ENCODE measurements at regions not wholly inside any gene's neighbourhood (a gene's known extent, or its start where the extent isn't known, plus 50 kb on each side); places are given as distances from the start of the nearest gene placed in this dataset.
A peak's percentile ranks its signal among the peaks of the same experiment; 100 is the strongest.

DNA sequence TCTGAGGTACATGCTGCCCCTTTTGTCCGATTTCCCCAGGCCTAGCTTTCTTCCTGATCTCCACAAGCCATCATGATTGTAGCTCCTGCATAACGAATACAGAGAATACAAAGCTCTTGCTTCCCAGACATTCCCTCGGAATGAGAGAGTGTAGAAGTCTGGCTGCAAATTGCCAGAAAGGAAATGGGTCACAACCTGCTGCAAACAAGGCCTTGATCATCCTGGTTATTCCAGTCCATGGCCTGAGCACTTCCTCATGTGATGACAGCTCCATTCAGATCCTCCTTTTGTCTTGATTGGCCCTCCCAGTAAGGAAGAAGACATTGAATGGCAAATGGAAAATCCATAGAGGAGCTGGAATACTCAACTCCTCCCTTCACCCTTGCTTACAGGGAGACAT, 136.0 kb upstream of the ADRA1B start:
- H3K27ac ChIP-seq, result peak overlapping the region; percentile 88 to 95
- TF ChIP-seq, protein P1, sequence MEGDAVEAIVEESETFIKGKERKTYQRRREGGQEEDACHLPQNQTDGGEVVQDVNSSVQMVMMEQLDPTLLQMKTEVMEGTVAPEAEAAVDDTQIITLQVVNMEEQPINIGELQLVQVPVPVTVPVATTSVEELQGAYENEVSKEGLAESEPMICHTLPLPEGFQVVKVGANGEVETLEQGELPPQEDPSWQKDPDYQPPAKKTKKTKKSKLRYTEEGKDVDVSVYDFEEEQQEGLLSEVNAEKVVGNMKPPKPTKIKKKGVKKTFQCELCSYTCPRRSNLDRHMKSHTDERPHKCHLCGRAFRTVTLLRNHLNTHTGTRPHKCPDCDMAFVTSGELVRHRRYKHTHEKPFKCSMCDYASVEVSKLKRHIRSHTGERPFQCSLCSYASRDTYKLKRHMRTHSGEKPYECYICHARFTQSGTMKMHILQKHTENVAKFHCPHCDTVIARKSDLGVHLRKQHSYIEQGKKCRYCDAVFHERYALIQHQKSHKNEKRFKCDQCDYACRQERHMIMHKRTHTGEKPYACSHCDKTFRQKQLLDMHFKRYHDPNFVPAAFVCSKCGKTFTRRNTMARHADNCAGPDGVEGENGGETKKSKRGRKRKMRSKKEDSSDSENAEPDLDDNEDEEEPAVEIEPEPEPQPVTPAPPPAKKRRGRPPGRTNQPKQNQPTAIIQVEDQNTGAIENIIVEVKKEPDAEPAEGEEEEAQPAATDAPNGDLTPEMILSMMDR (IDR thresholded peaks at IDR 0.05), result no peak
- H3K27me3 ChIP-seq, result no peaks in the 10 kb centered on the region
- H3K9me3 ChIP-seq, result no peaks in the 10 kb centered on the region
- no peak overlapping the region for H3K4me3 ChIP-seq
- H3K36me3 ChIP-seq, result no peaks in the 10 kb centered on the region
- DNase-seq, result no peak
- intact Hi-C loops (cut with DNase I; ENCODE audit: low total_unique reads), result no loop called here
- peaks cover 0 to 98% (median 53%) of the 10 kb centered on the region in 4 donors for H3K4me1 ChIP-seq

DNA sequence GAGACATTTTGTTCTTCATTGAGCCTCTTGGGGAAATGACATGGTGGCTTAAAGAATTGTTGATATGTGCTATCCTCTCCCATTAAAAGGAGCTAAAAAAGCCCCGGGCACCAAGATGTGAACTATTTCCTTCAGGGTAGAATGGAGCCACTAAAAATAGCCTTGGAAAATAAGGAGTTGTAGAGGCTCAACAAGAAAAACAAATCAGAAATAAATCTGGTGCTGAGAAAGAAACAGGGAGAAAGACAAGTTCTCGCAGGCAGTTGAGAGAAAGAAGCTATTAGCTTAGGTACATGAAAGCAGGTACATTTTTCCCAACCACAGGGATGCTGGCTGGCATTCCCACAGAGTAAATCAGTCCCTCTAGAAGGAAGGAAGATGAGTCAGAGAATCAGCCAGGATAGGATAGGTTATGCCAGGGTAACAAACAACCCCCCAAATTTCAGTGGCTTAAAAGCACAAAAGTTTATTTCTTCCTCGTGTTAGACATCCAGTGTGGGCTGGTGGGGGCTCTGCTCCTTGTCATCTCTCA, 134.6 kb upstream of the ADRA1B start:
- Histone ChIP-seq H3K27me3 (no peaks in the 10 kb centered on the region), H3K36me3 (no peaks in the 10 kb centered on the region), H3K4me3 (no peak overlapping the region), H3K27ac (peak overlapping the region; percentile 88 to 95), H3K9me3 (no peaks in the 10 kb centered on the region), H3K4me1 (peaks cover 0 to 100% (median 64%) of the 10 kb centered on the region in 4 donors)
- DNase-seq, result no peak
- TF ChIP-seq, protein P1 (IDR thresholded peaks at IDR 0.05), result no peak
- intact Hi-C loops (cut with DNase I; ENCODE audit: low total_unique reads), result no loop called here

DNA sequence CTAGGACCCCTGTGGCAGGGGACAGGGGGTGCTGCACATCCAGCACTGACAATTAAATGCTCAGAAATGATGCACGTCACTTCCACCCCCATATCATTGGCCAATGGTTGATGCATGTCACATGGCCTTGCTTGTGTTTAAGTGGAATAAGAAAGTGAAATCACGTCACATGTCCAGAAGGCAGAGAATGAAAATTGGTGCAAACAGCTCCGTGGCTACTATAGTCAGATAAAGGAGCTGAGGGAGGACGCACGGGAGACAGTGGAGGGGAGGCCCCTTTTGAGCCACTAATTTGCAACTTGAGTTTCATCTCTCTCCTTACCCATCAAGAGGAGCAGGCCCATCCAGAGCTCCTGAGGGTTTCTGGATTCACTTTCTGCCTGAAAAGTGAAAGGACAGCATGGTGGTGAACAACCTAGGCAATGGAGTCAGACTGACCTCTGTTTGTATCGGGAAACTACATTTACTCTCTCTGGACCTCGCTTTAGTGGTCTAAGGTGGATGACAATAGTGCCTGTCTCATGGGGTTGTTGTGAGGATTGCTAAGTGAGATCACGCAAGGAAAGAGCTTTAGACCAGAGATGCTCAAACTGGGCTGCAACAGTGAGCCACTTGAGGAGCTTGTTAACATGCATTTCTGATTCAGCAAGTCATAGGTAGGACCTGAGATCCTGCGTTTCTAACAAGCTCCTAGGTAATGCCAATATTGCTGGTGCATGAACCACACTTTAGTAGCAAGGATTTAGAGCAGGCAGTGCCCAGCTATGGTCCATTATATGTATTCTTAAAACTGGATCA, 133.9 kb upstream of the ADRA1B start:
- Histone ChIP-seq H3K4me3 (no peak overlapping the region), H3K36me3 (no peaks in the 10 kb centered on the region), H3K9me3 (no peaks in the 10 kb centered on the region), H3K4me1 (peaks cover 0 to 100% (median 61%) of the 10 kb centered on the region in 4 donors), H3K27ac (peak overlapping the region; percentile 88 to 95), H3K27me3 (no peaks in the 10 kb centered on the region)
- intact Hi-C loops (cut with DNase I; ENCODE audit: low total_unique reads), result no loop called here
- no peak for DNase-seq
- TF ChIP-seq, protein P1 (IDR thresholded peaks at IDR 0.05), result no peak

DNA sequence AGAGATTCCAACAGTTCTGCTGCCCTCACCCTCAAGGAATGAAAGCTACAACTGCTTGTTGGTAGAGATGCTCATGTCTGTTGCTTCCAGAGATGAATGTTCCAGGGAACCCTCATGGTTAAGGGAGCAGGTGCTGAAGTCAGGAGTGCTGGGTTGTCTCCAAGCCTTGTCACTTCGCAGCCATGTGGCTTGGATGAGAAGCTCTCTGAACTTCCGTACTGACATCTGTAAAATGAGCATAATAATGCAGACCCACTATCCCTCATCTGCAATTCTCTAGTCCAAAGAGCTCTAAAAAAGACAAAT, 133.3 kb upstream of the ADRA1B start:
- Histone ChIP-seq H3K4me3 (no peak overlapping the region), H3K36me3 (no peaks in the 10 kb centered on the region), H3K27ac (peak overlapping the region; percentile 88 to 95), H3K27me3 (no peaks in the 10 kb centered on the region), H3K9me3 (no peaks in the 10 kb centered on the region), H3K4me1 (peaks cover 0 to 100% (median 61%) of the 10 kb centered on the region in 4 donors)
- intact Hi-C loops (cut with DNase I; ENCODE audit: low total_unique reads), result no loop called here
- DNase-seq, result no peak
- TF ChIP-seq, protein P1 (IDR thresholded peaks at IDR 0.05), result no peak

DNA sequence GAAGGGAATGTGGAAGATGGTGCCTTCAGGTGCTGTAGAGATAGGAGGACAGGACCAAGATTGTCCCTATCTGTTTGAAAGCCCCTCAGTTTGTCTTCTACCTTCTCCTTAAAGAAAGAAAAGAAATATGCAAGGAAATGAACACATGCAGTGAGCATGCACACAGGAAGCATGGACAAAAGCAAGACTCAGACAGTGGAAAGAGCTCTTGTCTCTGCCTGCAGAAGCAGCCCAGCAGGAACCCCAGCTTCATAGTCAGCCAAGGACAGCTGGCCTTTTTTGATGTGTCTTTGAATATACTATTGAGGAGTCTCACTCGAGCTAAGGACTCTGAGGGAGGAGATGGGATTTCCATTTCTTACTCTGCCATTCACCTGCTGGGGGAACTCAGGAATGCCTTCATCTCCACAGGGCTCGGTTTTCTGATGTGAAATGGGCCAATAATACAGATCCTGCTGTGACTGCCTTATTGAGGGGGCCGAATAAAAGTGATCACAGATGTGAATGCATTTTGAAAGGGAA, 132.5 kb upstream of the ADRA1B start:
- H3K27me3 ChIP-seq, result no peaks in the 10 kb centered on the region
- peaks cover 0 to 100% (median 62%) of the 10 kb centered on the region in 4 donors for H3K4me1 ChIP-seq
- peak overlapping the region; percentile 88 to 95 for H3K27ac ChIP-seq
- H3K9me3 ChIP-seq, result no peaks in the 10 kb centered on the region
- H3K36me3 ChIP-seq, result no peaks in the 10 kb centered on the region
- intact Hi-C loops (cut with DNase I; ENCODE audit: low total_unique reads), result no loop called here
- DNase-seq, result no peak
- H3K4me3 ChIP-seq, result no peak overlapping the region
- TF ChIP-seq, protein P1 (IDR thresholded peaks at IDR 0.05), result no peak
